ENCODE measurements at regions not wholly inside any gene's neighbourhood (a gene's known extent, or its start where the extent isn't known, plus 50 kb on each side); places are given as distances from the start of the nearest gene placed in this dataset.
A peak's percentile ranks its signal among the peaks of the same experiment; 100 is the strongest.

DNA sequence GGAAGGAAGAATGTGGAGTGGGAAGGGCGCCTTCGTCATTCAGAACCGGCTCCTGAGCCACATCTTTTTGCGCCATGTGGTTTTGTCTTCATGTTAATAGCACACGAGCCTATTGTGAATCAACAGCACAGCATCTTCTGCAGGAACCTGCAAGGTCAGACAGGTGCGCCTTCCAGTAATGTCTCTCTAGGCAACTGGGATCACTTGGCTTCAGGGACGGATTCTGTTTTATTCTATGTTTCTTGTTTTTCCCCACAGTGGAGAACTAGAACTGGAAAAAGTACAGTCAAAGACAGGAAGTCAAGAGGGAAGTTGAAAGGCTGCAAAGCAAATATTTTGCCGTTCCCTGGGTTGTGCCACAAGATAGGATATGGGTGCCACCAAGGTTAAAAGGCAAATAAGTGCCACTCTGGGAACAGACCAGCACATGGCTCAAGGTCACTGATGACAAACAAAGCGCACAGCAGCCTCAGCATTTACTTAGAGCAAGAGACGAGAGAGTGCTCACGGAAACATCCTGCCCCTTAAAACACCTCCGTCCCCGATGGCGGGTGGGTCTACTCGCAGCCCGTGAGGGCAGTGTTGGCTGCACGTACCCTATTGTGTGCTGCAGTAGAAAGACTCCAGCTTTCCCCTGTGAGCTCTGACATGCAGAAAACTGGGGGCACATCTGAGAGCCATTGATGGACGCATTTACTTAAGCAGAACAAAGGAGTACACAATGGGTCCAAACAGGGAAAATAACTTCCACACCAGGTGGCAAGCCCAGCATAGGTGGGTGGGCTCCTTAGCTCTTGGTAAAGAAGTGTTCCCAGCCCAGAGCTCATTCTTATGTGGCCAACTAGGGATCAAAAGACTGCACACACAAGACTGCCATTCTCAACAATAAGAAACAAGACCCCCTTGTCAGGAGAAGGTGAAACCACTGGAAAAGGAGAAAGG, 107.2 kb upstream of the PARD3B start (continued):
- TF ChIP-seq CBX1 (IDR thresholded peaks at IDR 0.05; ENCODE audit: low read depth) (no peak), HIVEP1 (CRISPR knock-in tag; IDR thresholded peaks at IDR 0.05) (no peak), ZMAT5 (CRISPR knock-in tag; IDR thresholded peaks at IDR 0.05; ENCODE audit: borderline replicate concordance, low read depth) (no peak), TCF7 (IDR thresholded peaks at IDR 0.05; ENCODE audit: low read depth) (peak; percentile 47; the same call in 1 of the 2 replicates), ZNF282 (IDR thresholded peaks at IDR 0.05; ENCODE audit: partially characterized antibody) (no peak), NR2F6 (IDR thresholded peaks at IDR 0.05) (no peak), NR2F6 (CRISPR knock-in tag; IDR thresholded peaks at IDR 0.05) (peak; percentile 66), RARA (CRISPR knock-in tag; IDR thresholded peaks at IDR 0.05) (peak; percentile 80), SOX13 (IDR thresholded peaks at IDR 0.05) (no peak), SOX13 (CRISPR knock-in tag; conservative IDR thresholded peaks at IDR 0.05 in 1 of 2, IDR thresholded peaks at IDR 0.05 in 1 of 2) (peak in 1 of 2 experiments; percentile 44; a peak in 2 of 4 replicates), ZNF619 (CRISPR knock-in tag; IDR thresholded peaks at IDR 0.05) (no peak), ZBTB21 (CRISPR knock-in tag; IDR thresholded peaks at IDR 0.05) (no peak), RNF2 (conservative IDR thresholded peaks at IDR 0.05; ENCODE audit: low read depth) (no peak), POLR2A (IDR thresholded peaks at IDR 0.05; ENCODE audit: insufficient read depth in 1 of 2, low read depth in 2 of 2, low read length in 2 of 2) (no peak), FOXO4 (CRISPR knock-in tag; conservative IDR thresholded peaks at IDR 0.05) (no peak), SKIL (CRISPR knock-in tag; IDR thresholded peaks at IDR 0.05; ENCODE audit: borderline replicate concordance) (peak; percentile 46; the same call in 1 of the 2 replicates), ZFYVE20 (CRISPR knock-in tag; IDR thresholded peaks at IDR 0.05; ENCODE audit: borderline replicate concordance, low read depth) (no peak), ZNF101 (CRISPR knock-in tag; IDR thresholded peaks at IDR 0.05; ENCODE audit: borderline replicate concordance, low read depth) (no peak), ZBTB1 (CRISPR knock-in tag; IDR thresholded peaks at IDR 0.05; ENCODE audit: borderline replicate concordance) (no peak), REL (CRISPR knock-in tag; conservative IDR thresholded peaks at IDR 0.05) (no peak), TMF1 (CRISPR knock-in tag; IDR thresholded peaks at IDR 0.05; ENCODE audit: low read depth) (no peak), ZNF598 (CRISPR knock-in tag; IDR thresholded peaks at IDR 0.05; ENCODE audit: borderline replicate concordance) (no peak), XRCC5 (optimal IDR thresholded peaks at IDR 0.05; ENCODE audit: low read length) (no peak), ZNF264 (CRISPR knock-in tag; IDR thresholded peaks at IDR 0.05) (peak; percentile 40; the same call in 1 of the 2 replicates), MAFF (IDR thresholded peaks at IDR 0.05; ENCODE audit: low read depth, low read length) (peak; percentile 20; the same call in 1 of the 2 replicates), ZNF563 (CRISPR knock-in tag; IDR thresholded peaks at IDR 0.05) (no peak), MYC (CRISPR knock-in tag; IDR thresholded peaks at IDR 0.05; ENCODE audit: borderline replicate concordance) (peak; percentile 66; the same call in 1 of the 2 replicates)
- TF ChIP-seq, protein P1, sequence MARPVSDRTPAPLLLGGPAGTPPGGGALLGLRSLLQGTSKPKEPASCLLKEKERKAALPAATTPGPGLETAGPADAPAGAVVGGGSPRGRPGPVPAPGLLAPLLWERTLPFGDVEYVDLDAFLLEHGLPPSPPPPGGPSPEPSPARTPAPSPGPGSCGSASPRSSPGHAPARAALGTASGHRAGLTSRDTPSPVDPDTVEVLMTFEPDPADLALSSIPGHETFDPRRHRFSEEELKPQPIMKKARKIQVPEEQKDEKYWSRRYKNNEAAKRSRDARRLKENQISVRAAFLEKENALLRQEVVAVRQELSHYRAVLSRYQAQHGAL (CRISPR knock-in tag; IDR thresholded peaks at IDR 0.05; ENCODE audit: not compliant biosample characterization), result no peak
